HepG2 (cell line): ENCODE measurements at regions not wholly inside any gene's neighbourhood (a gene's known extent, or its start where the extent isn't known, plus 50 kb on each side); places are given as distances from the start of the nearest gene placed in this dataset.

Experiments
- ATAC-seq: fragments of 200-7000 bp; cut with Tn5 transposase; 3 replicates; pipeline ENCODE4 v1.9.1; 2020; ENCODE audit warnings: mild to moderate bottlenecking, moderate library complexity
- BruUV-seq: library from RNA; stranded (reverse); fragments of 400-500 nt; replicated peaks from 2 replicates; lab custom pipeline; 2021; lab: Mats Ljungman, UMichigan
- CTCF ChIA-PET: fragments of 300-600 bp; formaldehyde crosslinking; extraction: SDS; loops from one replicate; lab custom pipeline; 2021; ENCODE audit warnings: low total read pairs, inconsistent platforms, low intra/inter-chr PET ratio; lab: Yijun Ruan, JAX
- POLR2A ChIA-PET: fragments of 350-600 bp; sonication (Branson Sonifier 250); formaldehyde crosslinking; loops from one replicate; lab custom pipeline; 2020; ENCODE audit warnings: antibody characterized with exemption, inconsistent platforms; lab: Yijun Ruan, JAX
- DNase-seq: peaks from one replicate; pipeline ENCODE4 v3.0.0-alpha.2; 2015; ENCODE audit warnings: low spot score
- FAIRE-seq: peaks from 3 replicates; lab custom pipeline; 2011; peaks lifted over from hg19 to GRCh38; lab: Jason Lieb, UNC
- H2AFZ ChIP-seq: one replicate; pipeline ENCODE4 v1.6.1; 2011; ENCODE audit warnings: low read length, inconsistent platforms
- H3K27ac ChIP-seq: fragments of 300-600 bp; 3 replicates; pipeline ENCODE4 v1.8.0; 2011; ENCODE audit warnings: mixed run types, mild to moderate bottlenecking, mixed read lengths, low read length, inconsistent platforms; ENCODE audit not compliant: insufficient read depth; ENCODE audit errors: extremely low read length
- H3K27me3 ChIP-seq, 2 experiments: fragments of 200-600 bp in 1 of 2; 2 replicates in 1 of 2; 3 replicates in 1 of 2; pipeline versions ENCODE4 v1.6.0 to v1.8.0; 2011; ENCODE audit warnings: low read length in 2 of 2, mild to moderate bottlenecking in 2 of 2, moderate library complexity in 2 of 2, inconsistent platforms in 1 of 2; ENCODE audit not compliant: insufficient read depth in 2 of 2, control insufficient read depth in 1 of 2
- H3K36me3 ChIP-seq, 2 experiments: fragments of 200-600 bp in 1 of 2; replicated peaks in 1 of 2; 2 replicates in 1 of 2; 3 replicates in 1 of 2; pipeline versions ENCODE4 v1.5.1 to v1.8.0; 2011; ENCODE audit warnings: low read length in 2 of 2, inconsistent platforms in 1 of 2; ENCODE audit not compliant: insufficient read depth in 2 of 2, control insufficient read depth in 1 of 2
- H3K4me1 ChIP-seq: 2 replicates; pipeline ENCODE4 v1.5.1; 2012; ENCODE audit warnings: low read length, inconsistent platforms; ENCODE audit not compliant: insufficient read depth
- H3K4me2 ChIP-seq: 2 replicates; pipeline ENCODE4 v1.6.0; 2011; ENCODE audit warnings: low read depth, low read length, inconsistent platforms
- H3K4me3 ChIP-seq, 3 experiments: fragments of 200-600 bp in 1 of 3; sonication (generic), shearing (Covaris generic) in 1 of 3; replicated peaks in 1 of 3; 2 replicates each; pipeline ENCODE4 v1.5.1; 2011 to 2016; ENCODE audit warnings: low read length in 3 of 3, inconsistent platforms in 2 of 3, low read depth in 2 of 3, mild to moderate bottlenecking in 2 of 3, control low read depth in 1 of 3, mixed read lengths in 1 of 3; ENCODE audit not compliant: insufficient read depth in 1 of 3
- H3K79me2 ChIP-seq: one replicate; pipeline ENCODE4 v1.6.1; 2011; ENCODE audit warnings: low read length, inconsistent platforms; ENCODE audit not compliant: insufficient read depth
- H3K9ac ChIP-seq: 2 replicates; pipeline ENCODE4 v1.6.0; 2011; ENCODE audit warnings: mild to moderate bottlenecking, low read depth, low read length, inconsistent platforms; ENCODE audit not compliant: insufficient read depth
- H3K9me3 ChIP-seq: 2 replicates; pipeline ENCODE4 v1.5.1; 2012; ENCODE audit warnings: mild to moderate bottlenecking, low read length
- H4K20me1 ChIP-seq: 2 replicates; pipeline ENCODE4 v1.6.0; 2011; ENCODE audit warnings: inconsistent platforms, mild to moderate bottlenecking, low read length, moderate library complexity; ENCODE audit not compliant: insufficient read depth
- ARID5B ChIP-seq: IDR thresholded peaks from 2 replicates; pipeline ENCODE4 v1.4.0; 2020; ENCODE audit warnings: mild to moderate bottlenecking, missing genetic modification reagents
- ATF5 ChIP-seq: sonication (generic); formaldehyde crosslinking; IDR thresholded peaks from 2 replicates; pipeline ENCODE4 v1.4.0; 2020; ENCODE audit warnings: mild to moderate bottlenecking, low read depth, missing genetic modification reagents
- BRCA1 ChIP-seq: sonication (generic); formaldehyde crosslinking; IDR thresholded peaks from 2 replicates; pipeline ENCODE4 v1.4.0; 2020; ENCODE audit warnings: missing genetic modification reagents
- FOSL1 ChIP-seq: sonication (generic); formaldehyde crosslinking; IDR thresholded peaks from 2 replicates; pipeline ENCODE4 v1.9.0; 2021; ENCODE audit warnings: missing genetic modification reagents, borderline replicate concordance
- FOXC1 ChIP-seq: sonication (generic); formaldehyde crosslinking; IDR thresholded peaks from 2 replicates; pipeline ENCODE4 v1.8.0; 2022; ENCODE audit warnings: mild to moderate bottlenecking, missing genetic modification reagents, borderline replicate concordance
- GTF3A ChIP-seq: sonication (generic); formaldehyde crosslinking; conservative IDR thresholded peaks from 2 replicates; pipeline ENCODE4 v1.4.0; 2020; ENCODE audit warnings: mild to moderate bottlenecking, missing genetic modification reagents
- HMGXB3 ChIP-seq: sonication (generic); formaldehyde crosslinking; IDR thresholded peaks from 2 replicates; pipeline ENCODE4 v1.4.0; 2020; ENCODE audit warnings: missing genetic modification reagents, borderline replicate concordance
- PHB2 ChIP-seq: fragments of 450-650 bp; IDR thresholded peaks from 2 replicates; pipeline ENCODE4 v1.6.1; 2018; ENCODE audit not compliant: partially characterized antibody
- RBM22 ChIP-seq: fragments of 200-400 bp; formaldehyde crosslinking; optimal IDR thresholded peaks from 2 replicates; pipeline ENCODE3; 2017; ENCODE audit warnings: mild to moderate bottlenecking, low read length, moderate library complexity
- SSRP1 ChIP-seq: IDR thresholded peaks from 2 replicates; pipeline ENCODE4 v1.6.1; 2016; ENCODE audit warnings: control low read depth
- ZNF292 ChIP-seq: sonication (generic); formaldehyde crosslinking; IDR thresholded peaks from 2 replicates; pipeline ENCODE4 v1.8.1; 2022; ENCODE audit warnings: mild to moderate bottlenecking, low read depth, missing genetic modification reagents, borderline replicate concordance
- WGBS: methylation state at CpG from one replicate; pipeline ENCODE4 v1.1.6; 2017; ENCODE audit warnings: low lambda C conversion rate; 5-methylcytosine and 5-hydroxymethylcytosine counted together
- in situ Hi-C: cut with HindIII; loops from 2 replicates; pipeline ENCODE4 v1.10.0; 2017; ENCODE audit warnings: low pct_unique_long_range_greater_than_20kb; ENCODE audit not compliant: extremely low pct_ligation_motif_present
- intact Hi-C: fragments of 100-400 bp; cut with micrococcal nuclease; formaldehyde crosslinking; loops from one replicate; pipeline ENCODE4 v1.10.0; 2022; ENCODE audit not compliant: unreplicated experiment
- TF ChIP-seq, protein P1 (sequence below): sonication (generic); formaldehyde crosslinking; conservative IDR thresholded peaks from 2 replicates; pipeline ENCODE4 v1.4.0; 2020; ENCODE audit warnings: missing genetic modification reagents

DNA sequence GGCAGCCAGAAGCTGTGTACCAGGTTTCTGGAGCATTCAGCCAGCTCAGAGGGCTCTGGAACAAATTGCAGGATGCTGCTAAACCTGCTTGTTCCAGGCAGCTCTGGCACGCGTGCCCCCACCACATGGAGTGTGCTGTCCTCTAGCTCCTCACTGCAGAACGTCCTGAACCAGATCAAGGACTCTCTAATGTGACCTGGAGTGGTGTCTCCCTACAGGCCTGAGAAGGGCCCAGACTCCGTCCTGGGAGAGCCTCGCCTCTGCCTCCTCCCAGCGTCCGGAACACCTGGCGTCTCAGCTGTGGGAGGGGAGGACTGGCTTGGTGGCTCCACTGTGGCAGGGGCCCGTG is 115.6 kb upstream of the GPC1 start:
- Histone ChIP-seq H3K4me2 (no peak overlapping the region), H3K4me1 (no peaks in the 10 kb centered on the region), H3K27me3 (peaks cover 32 to 80% of the 10 kb centered on the region in 2 experiments; a peak in 4 of 5 replicates), H3K9me3 (no peaks in the 10 kb centered on the region), H3K9ac (no peak overlapping the region), H3K4me3 (no peak overlapping the region), H2AFZ (no peak overlapping the region), H4K20me1 (no peaks in the 10 kb centered on the region), H3K27ac (no peak overlapping the region), H3K36me3 (no peaks in the 10 kb centered on the region), H3K79me2 (no peaks in the 10 kb centered on the region)
- POLR2A ChIA-PET = no interaction called here
- no peak for DNase-seq
- ATAC-seq = peak; percentile 17; the same call in 2 of the 3 replicates
- CTCF ChIA-PET = no interaction called here
- BruUV-seq = no TSS peak
- in situ Hi-C loops (no loop called here), intact Hi-C loops (no loop called here)
- 53% methylated on average over 4 of the region's 9 CpGs for WGBS
- FAIRE-seq = no peak
- no peak for TF ChIP-seq ATF5 (CRISPR knock-in tag)
- TF ChIP-seq, protein P1, sequence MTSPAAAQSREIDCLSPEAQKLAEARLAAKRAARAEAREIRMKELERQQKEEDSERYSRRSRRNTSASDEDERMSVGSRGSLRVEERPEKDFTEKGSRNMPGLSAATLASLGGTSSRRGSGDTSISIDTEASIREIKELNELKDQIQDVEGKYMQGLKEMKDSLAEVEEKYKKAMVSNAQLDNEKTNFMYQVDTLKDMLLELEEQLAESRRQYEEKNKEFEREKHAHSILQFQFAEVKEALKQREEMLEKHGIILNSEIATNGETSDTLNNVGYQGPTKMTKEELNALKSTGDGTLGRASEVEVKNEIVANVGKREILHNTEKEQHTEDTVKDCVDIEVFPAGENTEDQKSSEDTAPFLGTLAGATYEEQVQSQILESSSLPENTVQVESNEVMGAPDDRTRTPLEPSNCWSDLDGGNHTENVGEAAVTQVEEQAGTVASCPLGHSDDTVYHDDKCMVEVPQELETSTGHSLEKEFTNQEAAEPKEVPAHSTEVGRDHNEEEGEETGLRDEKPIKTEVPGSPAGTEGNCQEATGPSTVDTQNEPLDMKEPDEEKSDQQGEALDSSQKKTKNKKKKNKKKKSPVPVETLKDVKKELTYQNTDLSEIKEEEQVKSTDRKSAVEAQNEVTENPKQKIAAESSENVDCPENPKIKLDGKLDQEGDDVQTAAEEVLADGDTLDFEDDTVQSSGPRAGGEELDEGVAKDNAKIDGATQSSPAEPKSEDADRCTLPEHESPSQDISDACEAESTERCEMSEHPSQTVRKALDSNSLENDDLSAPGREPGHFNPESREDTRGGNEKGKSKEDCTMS (CRISPR knock-in tag) = no peak
- TF ChIP-seq ARID5B (CRISPR knock-in tag) = no peak
- TF ChIP-seq ZNF292 (CRISPR knock-in tag) = no peak
- no peak for TF ChIP-seq GTF3A
- TF ChIP-seq SSRP1 (CRISPR knock-in tag) = no peak
- TF ChIP-seq RBM22 = no peak
- no peak for TF ChIP-seq FOSL1 (CRISPR knock-in tag)
- TF ChIP-seq BRCA1 = no peak
- TF ChIP-seq FOXC1 (CRISPR knock-in tag) = no peak
- TF ChIP-seq PHB2 = no peak
- TF ChIP-seq HMGXB3 (CRISPR knock-in tag) = no peak
